Parathyroid adenoma (tissue), 2 donors: ENCODE measurements at regions not wholly inside any gene's neighbourhood (a gene's known extent, or its start where the extent isn't known, plus 50 kb on each side); places are given as distances from the start of the nearest gene placed in this dataset.

Source experiments
- H2AFZ ChIP-seq: fragments of 300-600 bp; sonication (generic); one replicate; pipeline ENCODE4 v1.7.0; 2017; ENCODE audit warnings: antibody characterized with exemption, mild to moderate bottlenecking
- H3K27ac ChIP-seq: fragments of 300-600 bp; sonication (generic); one replicate; pipeline ENCODE4 v1.7.0; 2017
- H3K27me3 ChIP-seq: fragments of 300-600 bp; sonication (generic); one replicate; pipeline ENCODE4 v1.7.0; 2017; ENCODE audit warnings: low read length; ENCODE audit not compliant: control insufficient read depth, insufficient read depth
- H3K36me3 ChIP-seq: fragments of 300-600 bp; sonication (generic); one replicate; pipeline ENCODE4 v1.7.0; 2017; ENCODE audit warnings: low read length; ENCODE audit not compliant: control insufficient read depth, insufficient read depth
- H3K4me1 ChIP-seq: fragments of 300-600 bp; sonication (generic); one replicate; pipeline ENCODE4 v1.7.0; 2017; ENCODE audit warnings: control low read depth
- H3K4me2 ChIP-seq: fragments of 300-600 bp; sonication (generic); one replicate; pipeline ENCODE4 v1.7.0; 2017; ENCODE audit warnings: low read length
- H3K4me3 ChIP-seq: fragments of 300-600 bp; sonication (generic); one replicate; pipeline ENCODE4 v1.7.0; 2017; ENCODE audit warnings: low read depth, low read length
- H3K79me2 ChIP-seq: fragments of 300-600 bp; sonication (generic); one replicate; pipeline ENCODE4 v1.7.0; 2017; ENCODE audit warnings: control low read depth
- H3K9ac ChIP-seq: fragments of 300-600 bp; sonication (generic); one replicate; pipeline ENCODE4 v1.7.0; 2017; ENCODE audit warnings: mild to moderate bottlenecking
- H3K9me3 ChIP-seq: fragments of 300-600 bp; sonication (generic); one replicate; pipeline ENCODE4 v1.7.0; 2017; ENCODE audit warnings: low read length; ENCODE audit not compliant: control insufficient read depth
- TF ChIP-seq, protein P1 (sequence below): fragments of 300-600 bp; sonication (generic); IDR thresholded peaks from one replicate; pipeline ENCODE4 v1.7.0; 2017; ENCODE audit warnings: antibody characterized with exemption, mild to moderate bottlenecking
- donor health status: primary hyperparathyroidism.

DNA sequence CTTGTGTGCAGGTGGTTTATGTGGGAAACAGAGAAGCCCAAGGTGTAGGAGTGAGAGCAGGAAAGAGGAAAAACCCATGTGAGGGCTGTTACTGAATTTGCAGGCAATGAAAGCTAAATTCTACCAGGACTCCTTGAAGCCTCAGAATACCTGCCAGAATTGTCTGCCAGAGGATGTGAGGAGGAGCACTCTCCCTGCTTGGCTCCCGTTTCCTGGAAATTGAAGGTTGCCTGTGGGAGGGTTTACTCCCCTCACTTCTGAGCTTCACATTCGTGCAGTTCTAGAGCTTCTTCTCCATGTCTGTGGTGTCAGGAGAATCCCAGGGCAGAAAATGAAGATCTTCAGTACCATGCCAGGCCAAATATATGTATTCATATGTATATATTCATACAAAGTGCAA is 220.8 kb upstream of the ZP4 start:
- H3K4me1 ChIP-seq, result no peaks in the 10 kb centered on the region
- TF ChIP-seq, protein P1, sequence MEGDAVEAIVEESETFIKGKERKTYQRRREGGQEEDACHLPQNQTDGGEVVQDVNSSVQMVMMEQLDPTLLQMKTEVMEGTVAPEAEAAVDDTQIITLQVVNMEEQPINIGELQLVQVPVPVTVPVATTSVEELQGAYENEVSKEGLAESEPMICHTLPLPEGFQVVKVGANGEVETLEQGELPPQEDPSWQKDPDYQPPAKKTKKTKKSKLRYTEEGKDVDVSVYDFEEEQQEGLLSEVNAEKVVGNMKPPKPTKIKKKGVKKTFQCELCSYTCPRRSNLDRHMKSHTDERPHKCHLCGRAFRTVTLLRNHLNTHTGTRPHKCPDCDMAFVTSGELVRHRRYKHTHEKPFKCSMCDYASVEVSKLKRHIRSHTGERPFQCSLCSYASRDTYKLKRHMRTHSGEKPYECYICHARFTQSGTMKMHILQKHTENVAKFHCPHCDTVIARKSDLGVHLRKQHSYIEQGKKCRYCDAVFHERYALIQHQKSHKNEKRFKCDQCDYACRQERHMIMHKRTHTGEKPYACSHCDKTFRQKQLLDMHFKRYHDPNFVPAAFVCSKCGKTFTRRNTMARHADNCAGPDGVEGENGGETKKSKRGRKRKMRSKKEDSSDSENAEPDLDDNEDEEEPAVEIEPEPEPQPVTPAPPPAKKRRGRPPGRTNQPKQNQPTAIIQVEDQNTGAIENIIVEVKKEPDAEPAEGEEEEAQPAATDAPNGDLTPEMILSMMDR, result no peak
- no peak overlapping the region for H3K9ac ChIP-seq
- no peak overlapping the region for H3K4me2 ChIP-seq
- no peak overlapping the region for H3K27ac ChIP-seq
- no peaks in the 10 kb centered on the region for H3K9me3 ChIP-seq
- H3K4me3 ChIP-seq, result no peak overlapping the region
- no peaks in the 10 kb centered on the region for H3K27me3 ChIP-seq
- no peak overlapping the region for H2AFZ ChIP-seq
- no peaks in the 10 kb centered on the region for H3K79me2 ChIP-seq
- no peaks in the 10 kb centered on the region for H3K36me3 ChIP-seq

DNA sequence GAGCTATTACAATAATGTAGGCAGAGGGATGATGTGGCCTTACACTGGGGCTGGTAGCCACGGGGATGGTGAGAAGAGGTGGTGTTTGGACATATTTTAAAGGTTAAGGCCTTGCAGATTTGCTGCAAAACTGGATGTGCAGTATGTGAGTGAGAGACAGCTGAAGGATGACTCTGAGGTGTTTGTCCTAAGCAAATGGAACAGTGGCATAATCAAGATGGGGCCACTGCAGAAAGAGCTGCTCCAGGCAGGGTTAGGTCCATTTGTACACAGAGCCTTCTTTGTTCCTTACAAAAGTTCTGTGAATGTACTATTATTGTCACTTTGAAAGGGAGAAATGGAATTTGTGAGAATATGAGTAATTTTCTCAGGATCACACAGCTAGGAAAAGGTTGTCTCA is 220.4 kb upstream of the ZP4 start:
- no peak overlapping the region for H2AFZ ChIP-seq
- TF ChIP-seq, protein P1, result no peak
- no peak overlapping the region for H3K4me2 ChIP-seq
- no peak overlapping the region for H3K9ac ChIP-seq
- no peaks in the 10 kb centered on the region for H3K9me3 ChIP-seq
- H3K36me3 ChIP-seq, result no peaks in the 10 kb centered on the region
- no peaks in the 10 kb centered on the region for H3K79me2 ChIP-seq
- H3K4me1 ChIP-seq, result no peaks in the 10 kb centered on the region
- no peaks in the 10 kb centered on the region for H3K27me3 ChIP-seq
- H3K4me3 ChIP-seq, result no peak overlapping the region
- H3K27ac ChIP-seq, result no peak overlapping the region

DNA sequence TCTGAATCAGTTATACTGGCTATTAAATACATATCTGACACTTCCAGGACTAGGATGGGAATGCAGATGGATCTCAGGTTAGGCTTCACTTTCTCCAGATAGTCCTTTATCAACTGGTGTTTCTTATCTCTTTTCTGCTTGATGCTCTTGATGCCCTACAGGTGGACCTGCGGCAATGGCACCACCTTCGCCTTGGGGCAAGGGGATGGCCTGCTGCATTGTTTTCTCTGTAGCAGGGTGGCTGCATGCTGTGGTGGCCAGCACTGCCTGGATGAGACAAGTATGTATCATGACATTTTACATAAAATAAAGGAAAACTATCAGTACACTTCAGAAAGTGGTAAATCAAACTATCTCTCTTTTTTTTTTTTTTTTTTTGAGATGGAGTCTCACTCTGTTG is 217.7 kb upstream of the ZP4 start:
- Histone ChIP-seq H3K9ac (no peak overlapping the region), H3K9me3 (no peaks in the 10 kb centered on the region), H3K36me3 (no peaks in the 10 kb centered on the region), H3K27ac (no peak overlapping the region), H3K4me3 (no peak overlapping the region), H3K79me2 (no peaks in the 10 kb centered on the region), H2AFZ (no peak overlapping the region), H3K4me1 (no peaks in the 10 kb centered on the region), H3K4me2 (no peak overlapping the region), H3K27me3 (no peaks in the 10 kb centered on the region)
- TF ChIP-seq, protein P1, result no peak

DNA sequence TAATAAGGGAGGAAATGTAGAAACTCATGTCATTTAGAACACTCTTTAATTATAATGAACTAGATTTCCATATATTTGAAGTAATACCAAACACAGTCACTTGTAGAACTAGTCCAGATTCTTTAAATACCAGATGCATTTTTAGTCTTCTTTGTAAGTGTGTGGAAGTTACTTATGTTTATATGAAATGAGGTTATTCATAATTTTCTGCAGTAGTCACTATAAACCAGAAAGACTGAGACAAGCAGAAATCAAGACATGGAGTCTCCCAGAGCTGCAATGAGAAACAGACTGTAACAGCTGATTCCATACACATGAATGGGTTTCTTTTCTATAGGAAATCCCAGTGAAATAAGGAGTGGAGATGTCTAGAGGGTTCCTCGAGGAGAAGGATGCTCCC is 216.6 kb upstream of the ZP4 start:
- TF ChIP-seq, protein P1, result no peak
- H3K4me3 ChIP-seq, result no peak overlapping the region
- H3K9me3 ChIP-seq, result no peaks in the 10 kb centered on the region
- H3K4me1 ChIP-seq, result no peaks in the 10 kb centered on the region
- H3K79me2 ChIP-seq, result no peaks in the 10 kb centered on the region
- no peak overlapping the region for H3K4me2 ChIP-seq
- no peak overlapping the region for H2AFZ ChIP-seq
- H3K27ac ChIP-seq, result no peak overlapping the region
- H3K36me3 ChIP-seq, result no peaks in the 10 kb centered on the region
- no peak overlapping the region for H3K9ac ChIP-seq
- H3K27me3 ChIP-seq, result no peaks in the 10 kb centered on the region

DNA sequence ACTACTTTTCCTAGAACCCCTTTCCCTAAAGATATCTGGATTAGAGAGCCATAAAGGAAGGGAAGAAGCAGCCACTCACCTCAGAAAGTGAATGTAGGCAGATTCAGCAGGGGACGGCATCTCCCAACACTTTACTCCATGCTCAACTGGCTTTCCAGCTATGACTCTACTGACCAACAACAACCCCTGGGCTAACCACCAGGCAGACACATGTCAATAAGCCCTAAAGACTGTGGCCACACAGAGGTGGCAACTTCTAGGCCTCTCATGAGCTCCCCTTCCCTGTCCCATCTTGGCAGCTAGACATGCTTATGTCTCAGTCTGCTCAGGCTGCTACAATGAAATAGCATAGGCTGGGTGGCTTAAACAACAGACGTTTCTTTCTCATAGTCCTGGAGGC is 214.0 kb upstream of the ZP4 start:
- Histone ChIP-seq H3K27ac (no peak overlapping the region), H3K79me2 (no peaks in the 10 kb centered on the region), H3K27me3 (no peaks in the 10 kb centered on the region), H3K4me2 (no peak overlapping the region), H3K36me3 (no peaks in the 10 kb centered on the region), H3K9me3 (no peaks in the 10 kb centered on the region), H3K4me3 (no peak overlapping the region), H3K9ac (no peak overlapping the region), H2AFZ (no peak overlapping the region), H3K4me1 (no peaks in the 10 kb centered on the region)
- TF ChIP-seq, protein P1, result no peak
